ENCODE measurements at regions not wholly inside any gene's neighbourhood (a gene's known extent, or its start where the extent isn't known, plus 50 kb on each side); places are given as distances from the start of the nearest gene placed in this dataset.

DNA sequence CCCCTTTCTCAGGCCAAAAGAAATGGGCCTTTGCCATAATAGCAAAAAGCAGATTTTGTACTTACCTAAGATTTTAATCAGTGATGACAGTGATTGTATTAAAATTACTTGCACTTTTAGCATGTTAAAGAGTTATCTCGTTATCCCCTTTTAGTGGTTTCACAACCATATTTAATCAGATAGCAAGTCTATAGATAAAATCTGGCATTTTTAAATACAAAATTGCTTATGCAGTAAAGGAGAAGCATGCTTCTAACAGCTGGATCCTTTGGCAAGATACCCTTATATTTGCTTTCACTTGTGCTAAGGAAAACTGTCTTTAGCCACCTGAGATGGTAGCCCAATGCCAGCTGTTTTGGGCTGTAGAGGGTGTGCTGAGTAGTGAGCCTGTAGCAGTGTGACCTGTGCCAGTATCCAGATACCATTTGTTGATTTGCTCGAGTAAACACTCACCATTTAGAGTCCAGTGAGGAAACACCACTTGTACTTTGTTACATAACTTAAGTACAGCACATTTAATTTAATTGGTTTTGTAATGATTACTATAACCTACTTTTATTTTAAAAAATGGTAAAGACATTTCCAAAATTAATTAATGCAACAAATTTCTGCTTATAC lies 314.4 kb upstream of the ZP4 start:
- Mint-ChIP-seq H3K27ac (no peak overlapping the region), H3K27me3 (no peaks in the 10 kb centered on the region), H3K9me3 (peaks cover 9% of the 10 kb centered on the region)

DNA sequence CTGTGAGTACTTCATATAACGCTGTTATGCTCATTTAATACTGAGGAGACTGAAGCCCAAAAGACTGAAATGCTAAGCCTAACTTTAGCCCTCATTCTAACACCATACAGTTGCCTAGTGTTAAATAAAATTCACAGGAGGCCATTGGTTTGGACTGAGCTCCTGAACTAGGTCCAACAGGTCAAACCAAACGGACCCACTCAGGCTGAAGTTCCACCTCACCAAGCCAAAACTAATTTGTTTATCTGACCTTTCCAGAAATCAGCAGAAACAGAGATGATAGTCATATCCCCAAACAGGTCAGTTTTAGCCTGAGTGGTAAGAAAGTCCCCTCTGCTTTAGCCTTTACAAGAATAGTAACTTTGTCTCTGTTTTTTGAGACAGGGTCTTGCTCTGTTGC lies 311.3 kb upstream of the ZP4 start:
- no peak for ATAC-seq
- Mint-ChIP-seq H3K9me3 (peaks cover 11% of the 10 kb centered on the region), H3K4me3 (no peak overlapping the region), H3K36me3 (no peaks in the 10 kb centered on the region), H3K27ac (no peak overlapping the region), H3K27me3 (no peaks in the 10 kb centered on the region), H3K4me1 (ENCODE audit: low read depth in 2 of 2) (no peaks in the 10 kb centered on the region)
- no peak for DNase-seq (ENCODE audit: low spot score)

More for the DNA sequence above, 314.4 kb upstream of the ZP4 start:
- DNase-seq (ENCODE audit: low spot score) (no peak), ATAC-seq (no peak)
- Mint-ChIP-seq H3K4me3 (no peak overlapping the region), H3K36me3 (no peaks in the 10 kb centered on the region), H3K4me1 (ENCODE audit: low read depth in 2 of 2) (no peaks in the 10 kb centered on the region)

DNA sequence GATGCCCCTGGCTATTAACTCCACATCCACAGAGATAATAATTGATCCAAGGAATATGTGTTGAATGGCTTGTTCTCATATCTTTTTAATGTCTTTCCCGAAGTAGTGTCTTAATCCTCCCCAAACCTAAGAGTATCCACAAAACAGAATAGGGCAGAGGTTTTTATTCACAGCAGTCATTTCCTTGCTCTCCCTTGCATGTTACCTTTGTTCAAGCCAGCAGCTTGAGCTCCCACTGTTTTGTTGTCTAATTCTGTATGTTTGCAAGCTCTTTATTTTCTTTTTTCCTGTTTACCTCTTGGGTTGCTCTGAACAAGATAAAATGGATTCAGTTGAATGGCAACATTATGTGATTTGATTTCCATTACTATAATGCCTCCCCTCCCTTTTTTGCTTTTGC lies 308.6 kb upstream of the ZP4 start:
- ATAC-seq, result no peak

DNA sequence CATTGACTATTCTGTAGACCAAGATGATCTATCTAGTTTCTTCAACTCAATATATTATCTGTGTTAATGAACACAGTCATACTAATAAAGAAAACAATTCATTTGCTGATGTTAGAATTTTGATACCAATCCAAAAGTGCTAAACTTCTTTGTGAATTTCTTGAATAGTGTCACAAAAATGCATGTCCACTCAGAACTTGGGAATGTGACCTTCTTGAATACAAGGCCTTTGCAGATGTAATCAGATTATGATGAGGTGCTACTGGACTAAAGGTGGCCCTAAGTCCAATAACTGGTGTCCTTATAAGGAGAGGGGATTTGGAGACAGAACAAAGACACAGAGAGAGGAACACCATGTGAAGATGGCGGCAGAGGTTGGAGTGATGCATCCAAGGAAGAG lies 305.8 kb upstream of the ZP4 start:
- peaks cover 13% of the 10 kb centered on the region for H3K9me3 Mint-ChIP-seq
- ATAC-seq (no peak), DNase-seq (ENCODE audit: low spot score) (no peak)
- no peak overlapping the region for H3K4me3 Mint-ChIP-seq
- no peaks in the 10 kb centered on the region for H3K27me3 Mint-ChIP-seq
- H3K4me1 Mint-ChIP-seq (ENCODE audit: low read depth in 2 of 2), result no peaks in the 10 kb centered on the region
- H3K36me3 Mint-ChIP-seq, result no peaks in the 10 kb centered on the region
- H3K27ac Mint-ChIP-seq, result no peak overlapping the region

More for the DNA sequence above, 308.6 kb upstream of the ZP4 start:
- no peaks in the 10 kb centered on the region for H3K36me3 Mint-ChIP-seq
- H3K4me3 Mint-ChIP-seq, result no peak overlapping the region
- DNase-seq (ENCODE audit: low spot score), result no peak
- no peaks in the 10 kb centered on the region for H3K27me3 Mint-ChIP-seq
- H3K9me3 Mint-ChIP-seq, result peaks cover 16% of the 10 kb centered on the region
- H3K27ac Mint-ChIP-seq, result no peak overlapping the region
- H3K4me1 Mint-ChIP-seq (ENCODE audit: low read depth in 2 of 2), result no peaks in the 10 kb centered on the region

DNA sequence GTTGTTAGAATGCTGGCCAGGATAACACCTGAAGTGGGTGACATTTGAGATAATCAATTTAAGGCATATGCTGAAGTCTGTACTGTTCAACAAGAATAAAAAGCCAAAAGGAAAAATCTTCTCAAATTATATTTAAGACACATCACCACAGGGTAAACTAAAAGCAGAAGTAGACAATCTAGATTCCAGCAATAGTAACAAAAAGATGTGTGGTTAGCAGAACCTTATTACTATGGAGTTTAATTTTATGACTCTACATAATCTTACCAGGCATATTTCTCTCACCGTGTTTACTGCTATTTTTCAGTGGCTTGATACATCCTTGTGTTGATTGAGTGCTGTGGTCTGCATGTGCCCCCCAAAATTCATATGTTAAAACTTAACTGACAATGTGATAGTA lies 300.4 kb upstream of the ZP4 start:
- H3K36me3 Mint-ChIP-seq, result no peaks in the 10 kb centered on the region
- peaks cover 9% of the 10 kb centered on the region for H3K9me3 Mint-ChIP-seq
- no peak overlapping the region for H3K27ac Mint-ChIP-seq
- H3K4me3 Mint-ChIP-seq, result no peak overlapping the region
- ATAC-seq (no peak), DNase-seq (ENCODE audit: low spot score) (no peak)
- no peaks in the 10 kb centered on the region for H3K27me3 Mint-ChIP-seq
- H3K4me1 Mint-ChIP-seq (ENCODE audit: low read depth in 2 of 2), result no peaks in the 10 kb centered on the region

DNA sequence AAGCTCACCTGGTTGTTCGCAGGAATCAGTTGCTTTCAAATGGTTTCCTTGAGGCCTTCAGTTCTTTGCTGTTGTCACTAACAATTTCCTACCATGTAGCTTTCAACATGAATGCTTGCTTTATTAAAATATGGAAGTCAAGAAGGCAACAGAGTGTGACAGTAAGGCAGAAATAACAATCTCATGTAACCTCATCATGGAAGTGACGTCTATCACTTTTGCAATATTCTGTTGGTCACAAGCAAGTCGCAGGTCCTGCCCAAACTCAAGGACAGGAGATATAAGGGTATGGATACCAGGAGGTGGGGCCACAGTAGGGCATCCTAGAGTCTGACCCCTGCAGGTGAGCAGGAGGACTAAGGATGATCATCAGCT lies 296.8 kb upstream of the ZP4 start:
- DNase-seq (ENCODE audit: low spot score), result no peak
- no peak for ATAC-seq
- H3K36me3 Mint-ChIP-seq, result no peaks in the 10 kb centered on the region
- H3K9me3 Mint-ChIP-seq, result peaks cover 18% of the 10 kb centered on the region
- no peaks in the 10 kb centered on the region for H3K4me1 Mint-ChIP-seq (ENCODE audit: low read depth in 2 of 2)
- no peaks in the 10 kb centered on the region for H3K27me3 Mint-ChIP-seq
- H3K4me3 Mint-ChIP-seq, result no peak overlapping the region
- H3K27ac Mint-ChIP-seq, result no peak overlapping the region

DNA sequence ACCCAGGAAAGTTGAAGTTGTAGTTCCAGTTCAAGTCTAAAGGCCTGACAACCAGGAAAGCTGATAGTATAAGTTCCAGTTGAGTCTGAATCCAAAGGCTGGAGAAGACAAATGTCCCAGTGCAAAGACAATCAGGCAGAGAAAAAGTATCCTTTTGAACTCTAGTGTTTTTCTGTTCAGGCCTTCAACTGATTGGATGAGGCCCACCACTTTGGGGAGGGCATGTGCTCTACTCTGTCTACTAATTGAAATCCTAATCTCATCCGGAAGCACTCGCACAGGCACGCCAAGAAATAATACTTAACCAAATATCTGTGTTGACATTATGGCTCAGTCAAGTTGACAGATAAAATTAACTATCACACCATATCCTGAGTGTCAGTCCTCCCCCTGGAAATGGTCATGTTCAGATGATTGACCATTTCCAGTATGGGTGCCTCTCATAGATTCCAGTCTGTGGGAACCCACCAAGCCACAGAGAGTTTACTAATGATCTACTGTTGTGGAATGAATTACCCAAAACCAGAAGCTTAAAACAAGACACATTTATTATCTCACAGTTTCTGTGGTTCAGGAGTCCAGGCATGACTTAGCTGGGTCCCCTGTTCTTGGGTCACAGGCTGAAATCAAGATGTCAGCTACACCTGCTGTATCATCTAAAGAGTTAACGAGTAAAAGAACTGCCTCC lies 296.3 kb upstream of the ZP4 start:
- no peaks in the 10 kb centered on the region for H3K4me1 Mint-ChIP-seq (ENCODE audit: low read depth in 2 of 2)
- no peak overlapping the region for H3K4me3 Mint-ChIP-seq

DNA sequence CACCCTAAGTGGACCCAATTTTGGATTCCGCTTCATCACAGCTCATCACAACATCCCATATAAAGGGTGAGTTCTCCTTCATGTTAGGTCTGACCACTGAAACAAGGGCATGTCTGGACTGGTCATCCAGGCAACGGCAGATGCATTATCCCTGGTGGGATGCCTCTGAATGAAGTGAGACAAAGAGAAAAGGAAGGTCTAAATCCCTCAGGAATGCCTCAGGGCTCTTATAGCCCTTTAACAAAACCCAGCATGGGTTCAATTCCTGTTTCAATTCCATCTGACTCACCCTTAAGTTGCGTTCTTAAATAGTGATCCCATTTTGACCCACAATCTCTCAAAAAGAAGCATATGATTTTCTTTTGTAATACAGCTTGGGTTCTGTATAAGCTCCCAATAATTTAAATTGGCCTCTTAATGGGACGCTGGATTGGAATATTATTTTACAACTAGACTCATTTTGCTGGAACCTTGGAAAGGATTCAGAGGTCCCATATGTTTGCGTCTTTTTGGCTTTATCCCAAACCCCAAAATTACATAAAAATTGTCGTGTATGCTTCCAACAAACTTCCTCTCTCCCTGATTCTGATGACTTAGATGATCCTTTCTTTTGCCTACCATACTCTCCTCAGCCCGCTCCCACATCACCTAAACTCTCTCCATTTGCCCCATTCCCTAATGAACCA lies 287.4 kb upstream of the ZP4 start:
- Mint-ChIP-seq H3K4me3 (no peak overlapping the region), H3K9me3 (peaks cover 12% of the 10 kb centered on the region), H3K27me3 (no peaks in the 10 kb centered on the region), H3K4me1 (ENCODE audit: low read depth in 2 of 2) (no peaks in the 10 kb centered on the region), H3K27ac (no peak overlapping the region), H3K36me3 (peaks cover 4% of the 10 kb centered on the region)
- ATAC-seq, result no peak
- no peak for DNase-seq (ENCODE audit: low spot score)

More for the DNA sequence above, 296.3 kb upstream of the ZP4 start:
- Mint-ChIP-seq H3K36me3 (no peaks in the 10 kb centered on the region), H3K9me3 (peaks cover 18% of the 10 kb centered on the region), H3K27ac (no peak overlapping the region), H3K27me3 (no peaks in the 10 kb centered on the region)
- DNase-seq (ENCODE audit: low spot score) (no peak), ATAC-seq (no peak)

DNA sequence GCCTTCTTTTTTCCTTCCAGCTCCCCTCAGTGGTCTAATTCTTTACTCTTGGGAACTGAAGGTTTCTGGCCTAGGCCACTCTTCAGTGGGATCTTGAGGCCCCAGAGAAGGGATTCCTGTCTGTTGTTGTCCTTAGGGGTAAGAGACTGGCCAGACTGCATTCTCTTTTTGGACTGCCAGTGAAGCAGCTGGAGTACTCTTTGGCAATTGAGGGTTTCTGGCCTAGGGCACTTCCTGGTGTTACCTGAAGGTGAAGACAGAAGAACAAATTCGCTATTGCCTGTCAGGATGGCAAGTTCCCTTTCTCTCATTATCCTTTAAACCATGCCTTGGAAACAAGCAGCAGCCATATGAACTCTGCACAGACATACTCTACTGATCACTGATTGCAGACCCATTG lies 286.6 kb upstream of the ZP4 start:
- Mint-ChIP-seq H3K36me3 (peaks cover 4% of the 10 kb centered on the region), H3K4me1 (ENCODE audit: low read depth in 2 of 2) (no peaks in the 10 kb centered on the region), H3K4me3 (no peak overlapping the region), H3K27ac (no peak overlapping the region), H3K9me3 (peaks cover 11% of the 10 kb centered on the region), H3K27me3 (no peaks in the 10 kb centered on the region)
- DNase-seq (ENCODE audit: low spot score), result no peak
- no peak for ATAC-seq

DNA sequence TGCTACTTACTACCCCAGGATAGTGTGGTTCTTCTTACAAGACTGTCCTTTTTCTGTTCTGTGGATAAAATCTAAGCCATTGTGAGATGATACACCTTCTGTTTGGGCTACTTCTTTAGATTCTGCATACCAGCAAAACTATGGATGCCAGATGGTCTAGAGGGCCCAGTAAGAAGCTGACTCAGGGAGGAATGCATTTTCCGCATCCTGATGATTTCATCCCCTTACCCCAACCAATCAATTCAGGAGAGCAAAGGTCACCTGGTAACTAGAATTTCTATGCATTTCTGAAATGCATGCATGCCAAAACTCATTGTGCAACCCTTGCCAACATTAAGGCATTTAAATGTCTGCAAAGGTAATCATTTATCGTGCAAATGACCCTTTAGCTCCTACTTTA lies 285.7 kb upstream of the ZP4 start:
- H3K27ac Mint-ChIP-seq, result no peak overlapping the region
- no peak overlapping the region for H3K4me3 Mint-ChIP-seq
- DNase-seq (ENCODE audit: low spot score) (no peak), ATAC-seq (no peak)
- no peaks in the 10 kb centered on the region for H3K27me3 Mint-ChIP-seq
- H3K36me3 Mint-ChIP-seq, result peaks cover 4% of the 10 kb centered on the region
- H3K4me1 Mint-ChIP-seq (ENCODE audit: low read depth in 2 of 2), result no peaks in the 10 kb centered on the region
- H3K9me3 Mint-ChIP-seq, result peaks cover 11% of the 10 kb centered on the region

DNA sequence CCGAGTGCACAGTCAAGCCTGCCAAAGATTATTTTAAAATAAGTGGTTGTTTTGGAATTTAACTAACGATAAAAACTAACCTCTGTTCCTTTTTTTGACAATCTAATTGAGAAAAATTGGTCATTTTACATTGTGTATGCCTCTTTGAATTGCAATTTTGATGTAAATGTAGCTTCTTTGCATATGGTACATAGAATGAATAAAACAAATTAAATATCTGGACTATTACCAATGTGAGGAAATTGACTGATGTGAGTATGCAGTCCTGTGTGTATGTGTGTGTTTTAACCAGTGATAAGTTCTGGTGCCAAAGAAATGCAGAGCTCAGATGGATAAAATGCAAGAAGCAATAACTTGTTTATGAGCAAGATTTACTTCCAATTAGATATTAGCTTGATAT lies 281.3 kb upstream of the ZP4 start:
- DNase-seq (ENCODE audit: low spot score) (no peak), ATAC-seq (no peak)
- H3K4me3 Mint-ChIP-seq, result no peak overlapping the region
- no peaks in the 10 kb centered on the region for H3K27me3 Mint-ChIP-seq
- H3K9me3 Mint-ChIP-seq, result peaks cover 16% of the 10 kb centered on the region
- H3K4me1 Mint-ChIP-seq (ENCODE audit: low read depth in 2 of 2), result no peaks in the 10 kb centered on the region
- H3K36me3 Mint-ChIP-seq, result no peaks in the 10 kb centered on the region
- no peak overlapping the region for H3K27ac Mint-ChIP-seq

DNA sequence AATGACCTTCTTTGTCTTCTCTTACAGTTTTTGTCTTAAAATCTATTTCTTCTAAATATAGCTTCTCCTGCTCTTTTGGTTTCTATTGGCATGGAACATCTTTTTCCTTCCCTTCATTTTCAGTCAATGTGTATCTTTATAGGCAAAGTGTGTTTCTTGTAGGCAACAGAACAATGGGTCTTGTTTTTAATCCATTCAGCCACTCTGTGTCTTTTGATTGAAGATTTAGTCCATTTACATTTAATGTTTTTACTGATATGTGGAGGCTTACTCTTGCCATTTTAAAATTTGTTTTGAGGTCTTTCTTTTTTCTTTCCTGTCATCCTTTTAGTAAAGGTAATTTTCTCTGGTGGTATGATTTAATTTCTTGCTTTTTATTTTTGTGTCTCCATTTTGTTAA lies 271.2 kb upstream of the ZP4 start:
- Mint-ChIP-seq H3K27ac (no peak overlapping the region), H3K36me3 (peaks cover 13% of the 10 kb centered on the region), H3K4me3 (no peak overlapping the region), H3K27me3 (no peaks in the 10 kb centered on the region), H3K9me3 (peaks cover 23% of the 10 kb centered on the region), H3K4me1 (ENCODE audit: low read depth in 2 of 2) (no peaks in the 10 kb centered on the region)
- no peak for ATAC-seq
- no peak for DNase-seq (ENCODE audit: low spot score)

DNA sequence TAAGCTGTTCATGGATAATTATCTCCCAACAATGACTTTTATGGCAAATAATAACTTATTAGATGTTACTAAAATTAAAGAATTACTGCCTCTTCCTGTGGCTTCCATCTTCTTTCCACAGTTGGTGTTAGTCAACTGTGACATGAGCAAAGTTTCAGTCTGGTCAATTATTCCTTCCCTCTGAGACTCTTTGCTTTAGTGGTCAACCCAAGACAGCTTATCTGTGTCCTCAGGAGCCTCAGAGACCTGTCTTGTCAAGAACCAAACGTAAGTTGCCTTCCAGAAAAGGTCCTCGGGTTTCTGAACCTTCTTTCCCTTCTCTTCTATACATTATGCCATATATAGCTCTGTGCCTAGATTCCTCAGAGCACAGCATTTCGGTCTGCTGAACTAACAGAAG lies 263.2 kb upstream of the ZP4 start:
- peaks cover 26% of the 10 kb centered on the region for H3K9me3 Mint-ChIP-seq
- ATAC-seq (no peak), DNase-seq (ENCODE audit: low spot score) (no peak)
- no peak overlapping the region for H3K27ac Mint-ChIP-seq
- H3K27me3 Mint-ChIP-seq, result no peaks in the 10 kb centered on the region
- H3K36me3 Mint-ChIP-seq, result no peaks in the 10 kb centered on the region
- H3K4me1 Mint-ChIP-seq (ENCODE audit: low read depth in 2 of 2), result no peaks in the 10 kb centered on the region
- H3K4me3 Mint-ChIP-seq, result no peak overlapping the region

DNA sequence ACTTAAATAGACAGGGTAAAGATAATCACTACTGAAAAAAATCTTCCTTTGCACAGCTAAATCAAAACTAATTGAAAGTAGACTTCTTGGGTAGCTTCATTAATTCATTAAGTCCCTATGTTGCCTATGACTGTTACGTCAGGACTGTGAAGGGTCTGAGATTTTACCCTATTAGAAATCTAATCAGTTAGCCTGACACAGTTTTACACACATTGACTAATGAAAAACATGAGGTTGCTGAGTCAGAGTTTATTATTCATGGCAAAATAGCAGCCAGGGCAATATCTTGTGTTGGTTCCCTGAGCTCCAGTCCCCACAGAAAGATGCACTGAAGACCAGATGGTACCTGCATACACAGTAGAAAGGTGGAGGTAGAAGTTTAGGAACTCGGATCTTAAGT lies 262.5 kb upstream of the ZP4 start:
- Mint-ChIP-seq H3K9me3 (peaks cover 23% of the 10 kb centered on the region), H3K27ac (no peak overlapping the region), H3K4me3 (no peak overlapping the region), H3K4me1 (ENCODE audit: low read depth in 2 of 2) (no peaks in the 10 kb centered on the region), H3K27me3 (no peaks in the 10 kb centered on the region), H3K36me3 (no peaks in the 10 kb centered on the region)
- DNase-seq (ENCODE audit: low spot score) (no peak), ATAC-seq (no peak)

Measured in natural killer cell treated with Interleukin-12 subunit alpha and Interleukin-12 subunit beta and Interleukin-15 and Interleukin-18, amount 100 ng/mL, for 72 hours (primary cell).